ENCODE measurements at regions not wholly inside any gene's neighbourhood (a gene's known extent, or its start where the extent isn't known, plus 50 kb on each side); places are given as distances from the start of the nearest gene placed in this dataset.

GRCh38 chr14:97379091-97379531, 581.9 kb downstream of the VRK1 start:
- Mint-ChIP-seq H3K4me3 (peak overlapping the region; percentile 43), H3K27ac (peak overlapping the region; percentile 64), H3K9me3 (peaks cover 15% of the 10 kb centered on the region), H3K4me1 (ENCODE audit: low read depth) (peaks cover 43% of the 10 kb centered on the region), H3K27me3 (ENCODE audit: low read depth) (peaks cover 15% of the 10 kb centered on the region), H3K36me3 (ENCODE audit: low read depth) (peaks cover 14% of the 10 kb centered on the region)

GRCh38 chr14:97380539-97380941, 583.4 kb downstream of the VRK1 start:
- H3K4me3 Mint-ChIP-seq = no peak overlapping the region
- H3K36me3 Mint-ChIP-seq (ENCODE audit: low read depth) = peaks cover 14% of the 10 kb centered on the region
- peaks cover 9% of the 10 kb centered on the region for H3K27me3 Mint-ChIP-seq (ENCODE audit: low read depth)
- peaks cover 43% of the 10 kb centered on the region for H3K4me1 Mint-ChIP-seq (ENCODE audit: low read depth)
- H3K27ac Mint-ChIP-seq = peak overlapping the region; percentile 53
- H3K9me3 Mint-ChIP-seq = peaks cover 15% of the 10 kb centered on the region

GRCh38 chr14:97381309-97381708, 584.1 kb downstream of the VRK1 start:
- Mint-ChIP-seq H3K27ac (peak overlapping the region; percentile 53), H3K9me3 (peaks cover 15% of the 10 kb centered on the region), H3K4me1 (ENCODE audit: low read depth) (peaks cover 45% of the 10 kb centered on the region), H3K4me3 (no peak overlapping the region), H3K36me3 (ENCODE audit: low read depth) (peaks cover 14% of the 10 kb centered on the region), H3K27me3 (ENCODE audit: low read depth) (peaks cover 4% of the 10 kb centered on the region)

GRCh38 chr14:97382616-97383226, 585.5 kb downstream of the VRK1 start:
- peaks cover 50% of the 10 kb centered on the region for H3K4me1 Mint-ChIP-seq (ENCODE audit: low read depth)
- H3K4me3 Mint-ChIP-seq = no peak overlapping the region
- H3K9me3 Mint-ChIP-seq = peaks cover 15% of the 10 kb centered on the region

GRCh38 chr14:97385727-97386126, 588.5 kb downstream of the VRK1 start:
- Mint-ChIP-seq H3K9me3 (peaks cover 15% of the 10 kb centered on the region), H3K27ac (no peak overlapping the region)

More at GRCh38 chr14:97382616-97383226, 585.5 kb downstream of the VRK1 start:
- Mint-ChIP-seq H3K27me3 (ENCODE audit: low read depth) (no peaks in the 10 kb centered on the region), H3K36me3 (ENCODE audit: low read depth) (peaks cover 14% of the 10 kb centered on the region), H3K27ac (no peak overlapping the region)

GRCh38 chr14:97387252-97387874, 590.2 kb downstream of the VRK1 start:
- peaks cover 8% of the 10 kb centered on the region for H3K27me3 Mint-ChIP-seq (ENCODE audit: low read depth)
- H3K4me3 Mint-ChIP-seq = no peak overlapping the region
- H3K4me1 Mint-ChIP-seq (ENCODE audit: low read depth) = peaks cover 12% of the 10 kb centered on the region
- H3K27ac Mint-ChIP-seq = no peak overlapping the region
- no peaks in the 10 kb centered on the region for H3K36me3 Mint-ChIP-seq (ENCODE audit: low read depth)
- H3K9me3 Mint-ChIP-seq = no peaks in the 10 kb centered on the region

More at GRCh38 chr14:97385727-97386126, 588.5 kb downstream of the VRK1 start:
- Mint-ChIP-seq H3K4me3 (no peak overlapping the region), H3K4me1 (ENCODE audit: low read depth) (peaks cover 24% of the 10 kb centered on the region), H3K36me3 (ENCODE audit: low read depth) (peaks cover 11% of the 10 kb centered on the region), H3K27me3 (ENCODE audit: low read depth) (no peaks in the 10 kb centered on the region)

- H3K36me3 Mint-ChIP-seq (ENCODE audit: low read depth) = no peaks in the 10 kb centered on the region
- H3K9me3 Mint-ChIP-seq = no peaks in the 10 kb centered on the region
- H3K27me3 Mint-ChIP-seq (ENCODE audit: low read depth) = peaks cover 10% of the 10 kb centered on the region
- H3K4me1 Mint-ChIP-seq (ENCODE audit: low read depth) = peaks cover 12% of the 10 kb centered on the region
- H3K27ac Mint-ChIP-seq = no peak overlapping the region
- H3K4me3 Mint-ChIP-seq = no peak overlapping the region
Measured at GRCh38 chr14:97388408-97388807, 591.2 kb downstream of the VRK1 start.

- Mint-ChIP-seq H3K9me3 (no peaks in the 10 kb centered on the region), H3K36me3 (ENCODE audit: low read depth) (no peaks in the 10 kb centered on the region), H3K27me3 (ENCODE audit: low read depth) (peaks cover 10% of the 10 kb centered on the region), H3K27ac (no peak overlapping the region), H3K4me1 (ENCODE audit: low read depth) (peaks cover 12% of the 10 kb centered on the region), H3K4me3 (no peak overlapping the region)
Measured at GRCh38 chr14:97390096-97390724, 593.0 kb downstream of the VRK1 start.

- no peaks in the 10 kb centered on the region for H3K4me1 Mint-ChIP-seq (ENCODE audit: low read depth)
- no peaks in the 10 kb centered on the region for H3K9me3 Mint-ChIP-seq
- peaks cover 15% of the 10 kb centered on the region for H3K27me3 Mint-ChIP-seq (ENCODE audit: low read depth)
- no peak overlapping the region for H3K27ac Mint-ChIP-seq
- H3K4me3 Mint-ChIP-seq = no peak overlapping the region
- H3K36me3 Mint-ChIP-seq (ENCODE audit: low read depth) = no peaks in the 10 kb centered on the region
Measured at GRCh38 chr14:97393244-97393643, 596.1 kb downstream of the VRK1 start.

GRCh38 chr14:97395068-97395467, 597.9 kb downstream of the VRK1 start:
- Mint-ChIP-seq H3K4me3 (no peak overlapping the region), H3K36me3 (ENCODE audit: low read depth) (no peaks in the 10 kb centered on the region), H3K4me1 (ENCODE audit: low read depth) (no peaks in the 10 kb centered on the region), H3K9me3 (peaks cover 4% of the 10 kb centered on the region), H3K27me3 (ENCODE audit: low read depth) (peaks cover 15% of the 10 kb centered on the region), H3K27ac (no peak overlapping the region)

- H3K36me3 Mint-ChIP-seq (ENCODE audit: low read depth) = no peaks in the 10 kb centered on the region
- peaks cover 5% of the 10 kb centered on the region for H3K27me3 Mint-ChIP-seq (ENCODE audit: low read depth)
- H3K4me1 Mint-ChIP-seq (ENCODE audit: low read depth) = peaks cover 3% of the 10 kb centered on the region
- H3K27ac Mint-ChIP-seq = no peak overlapping the region
- H3K4me3 Mint-ChIP-seq = no peak overlapping the region
- peaks cover 4% of the 10 kb centered on the region for H3K9me3 Mint-ChIP-seq
Measured at GRCh38 chr14:97401714-97402113, 604.5 kb downstream of the VRK1 start.

GRCh38 chr14:97402279-97402678, 605.1 kb downstream of the VRK1 start:
- Mint-ChIP-seq H3K9me3 (peaks cover 4% of the 10 kb centered on the region), H3K4me1 (ENCODE audit: low read depth) (peaks cover 4% of the 10 kb centered on the region), H3K4me3 (no peak overlapping the region), H3K36me3 (ENCODE audit: low read depth) (no peaks in the 10 kb centered on the region), H3K27ac (no peak overlapping the region), H3K27me3 (ENCODE audit: low read depth) (peaks cover 5% of the 10 kb centered on the region)

GRCh38 chr14:97407701-97408407, 610.7 kb downstream of the VRK1 start:
- Mint-ChIP-seq H3K4me1 (ENCODE audit: low read depth) (peaks cover 28% of the 10 kb centered on the region), H3K4me3 (peak overlapping the region; percentile 9), H3K27me3 (ENCODE audit: low read depth) (no peaks in the 10 kb centered on the region), H3K9me3 (no peaks in the 10 kb centered on the region), H3K27ac (peak overlapping the region; percentile 60), H3K36me3 (ENCODE audit: low read depth) (no peaks in the 10 kb centered on the region)

- Mint-ChIP-seq H3K9me3 (no peaks in the 10 kb centered on the region), H3K27ac (peak overlapping the region; percentile 60), H3K27me3 (ENCODE audit: low read depth) (no peaks in the 10 kb centered on the region), H3K4me1 (ENCODE audit: low read depth) (peaks cover 28% of the 10 kb centered on the region), H3K36me3 (ENCODE audit: low read depth) (no peaks in the 10 kb centered on the region), H3K4me3 (peak overlapping the region; percentile 47)
Measured at GRCh38 chr14:97408503-97408902, 611.3 kb downstream of the VRK1 start.

Data from T-helper 1 cell treated with Interleukin-12 subunit alpha and Interleukin-12 subunit beta and Interleukin-4 antibody, amounts not matched to agents 30 μg/mL and 1 μg/mL, for 36 hours (primary cell).